ENCODE measurements at regions not wholly inside any gene's neighbourhood (a gene's known extent, or its start where the extent isn't known, plus 50 kb on each side); places are given as distances from the start of the nearest gene placed in this dataset.

DNA sequence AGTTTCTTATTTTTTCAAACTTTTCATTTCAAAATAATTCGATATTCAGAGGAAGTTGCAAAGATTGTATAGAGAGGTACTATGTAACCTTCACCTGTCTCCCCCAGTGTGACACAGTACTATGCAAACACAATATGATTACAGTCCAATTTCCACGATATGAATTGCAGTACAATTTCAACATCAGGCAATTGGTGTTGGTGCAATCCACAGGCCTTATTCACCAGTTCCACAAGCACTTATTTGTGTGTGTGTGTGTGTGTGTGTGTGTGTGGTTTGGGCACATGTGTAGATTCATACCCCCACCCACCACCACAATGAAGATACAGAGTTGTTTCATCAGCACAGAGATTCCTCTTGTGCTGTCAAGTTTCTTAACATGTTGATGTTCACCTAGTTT is 69.7 kb upstream of the ARL4C start (continued):
- TF ChIP-seq TOX (CRISPR knock-in tag; IDR thresholded peaks at IDR 0.05; ENCODE audit: borderline replicate concordance) = no peak
- TF ChIP-seq ZNF70 (CRISPR knock-in tag; IDR thresholded peaks at IDR 0.05) = no peak
- TF ChIP-seq SNAI2 (CRISPR knock-in tag; IDR thresholded peaks at IDR 0.05) = no peak
- TF ChIP-seq ZC3H10 (CRISPR knock-in tag; IDR thresholded peaks at IDR 0.05) = no peak
- TF ChIP-seq ISL1 (CRISPR knock-in tag; IDR thresholded peaks at IDR 0.05) = no peak

DNA sequence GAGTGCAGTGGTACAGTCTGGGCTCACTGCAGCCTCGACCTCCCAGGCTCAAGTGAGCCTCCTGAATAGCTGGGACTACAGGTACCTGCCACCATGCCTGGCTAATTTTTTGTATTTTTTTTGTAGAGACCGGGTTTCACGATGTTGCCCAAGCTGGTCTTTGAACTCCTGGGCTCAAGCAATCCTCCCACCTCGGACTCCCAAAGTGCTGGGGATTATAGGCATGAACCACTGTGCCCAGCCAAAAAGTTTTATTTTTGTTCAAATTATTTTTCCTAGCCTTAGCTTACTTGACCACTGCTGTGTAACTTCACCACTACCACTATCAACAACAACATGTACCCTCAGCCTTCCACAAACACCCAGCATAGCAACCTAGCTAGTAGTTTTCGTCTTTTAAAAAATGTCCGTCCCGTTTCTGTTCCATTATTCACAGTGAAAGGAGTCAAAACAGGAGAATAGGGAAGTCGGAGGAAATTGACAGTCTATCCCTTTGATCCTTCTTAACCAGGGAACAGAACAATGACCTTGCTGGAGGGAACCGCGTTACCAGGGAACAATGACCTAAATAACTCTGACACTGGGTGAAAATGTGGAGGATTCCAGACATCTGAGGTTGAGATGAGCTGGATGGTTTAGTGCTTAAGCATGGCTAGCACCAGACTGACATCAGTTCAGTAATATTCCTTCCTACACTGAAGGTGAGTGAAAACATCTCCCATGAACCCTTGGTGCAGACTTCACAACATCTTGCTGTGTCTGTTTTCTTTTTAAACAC is 69.2 kb upstream of the ARL4C start:
- ATAC-seq = no peak
- TF ChIP-seq ZNF565 (CRISPR knock-in tag; conservative IDR thresholded peaks at IDR 0.05; ENCODE audit: low read depth) (no peak), ZNF70 (CRISPR knock-in tag; IDR thresholded peaks at IDR 0.05) (no peak), POU6F1 (CRISPR knock-in tag; IDR thresholded peaks at IDR 0.05; ENCODE audit: borderline replicate concordance, low read depth) (no peak), PPARA (CRISPR knock-in tag; IDR thresholded peaks at IDR 0.05; ENCODE audit: borderline replicate concordance) (no peak), ZNF8 (CRISPR knock-in tag; IDR thresholded peaks at IDR 0.05) (no peak), PATZ1 (CRISPR knock-in tag; IDR thresholded peaks at IDR 0.05; ENCODE audit: borderline replicate concordance) (no peak), GLIS3 (CRISPR knock-in tag; IDR thresholded peaks at IDR 0.05) (no peak), SNAI2 (CRISPR knock-in tag; IDR thresholded peaks at IDR 0.05) (no peak)
- TF ChIP-seq, protein P1, sequence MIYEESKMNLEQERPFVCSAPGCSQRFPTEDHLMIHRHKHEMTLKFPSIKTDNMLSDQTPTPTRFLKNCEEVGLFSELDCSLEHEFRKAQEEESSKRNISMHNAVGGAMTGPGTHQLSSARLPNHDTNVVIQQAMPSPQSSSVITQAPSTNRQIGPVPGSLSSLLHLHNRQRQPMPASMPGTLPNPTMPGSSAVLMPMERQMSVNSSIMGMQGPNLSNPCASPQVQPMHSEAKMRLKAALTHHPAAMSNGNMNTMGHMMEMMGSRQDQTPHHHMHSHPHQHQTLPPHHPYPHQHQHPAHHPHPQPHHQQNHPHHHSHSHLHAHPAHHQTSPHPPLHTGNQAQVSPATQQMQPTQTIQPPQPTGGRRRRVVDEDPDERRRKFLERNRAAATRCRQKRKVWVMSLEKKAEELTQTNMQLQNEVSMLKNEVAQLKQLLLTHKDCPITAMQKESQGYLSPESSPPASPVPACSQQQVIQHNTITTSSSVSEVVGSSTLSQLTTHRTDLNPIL (CRISPR knock-in tag; IDR thresholded peaks at IDR 0.05; ENCODE audit: low read depth) = no peak
- TF ChIP-seq, protein P2, sequence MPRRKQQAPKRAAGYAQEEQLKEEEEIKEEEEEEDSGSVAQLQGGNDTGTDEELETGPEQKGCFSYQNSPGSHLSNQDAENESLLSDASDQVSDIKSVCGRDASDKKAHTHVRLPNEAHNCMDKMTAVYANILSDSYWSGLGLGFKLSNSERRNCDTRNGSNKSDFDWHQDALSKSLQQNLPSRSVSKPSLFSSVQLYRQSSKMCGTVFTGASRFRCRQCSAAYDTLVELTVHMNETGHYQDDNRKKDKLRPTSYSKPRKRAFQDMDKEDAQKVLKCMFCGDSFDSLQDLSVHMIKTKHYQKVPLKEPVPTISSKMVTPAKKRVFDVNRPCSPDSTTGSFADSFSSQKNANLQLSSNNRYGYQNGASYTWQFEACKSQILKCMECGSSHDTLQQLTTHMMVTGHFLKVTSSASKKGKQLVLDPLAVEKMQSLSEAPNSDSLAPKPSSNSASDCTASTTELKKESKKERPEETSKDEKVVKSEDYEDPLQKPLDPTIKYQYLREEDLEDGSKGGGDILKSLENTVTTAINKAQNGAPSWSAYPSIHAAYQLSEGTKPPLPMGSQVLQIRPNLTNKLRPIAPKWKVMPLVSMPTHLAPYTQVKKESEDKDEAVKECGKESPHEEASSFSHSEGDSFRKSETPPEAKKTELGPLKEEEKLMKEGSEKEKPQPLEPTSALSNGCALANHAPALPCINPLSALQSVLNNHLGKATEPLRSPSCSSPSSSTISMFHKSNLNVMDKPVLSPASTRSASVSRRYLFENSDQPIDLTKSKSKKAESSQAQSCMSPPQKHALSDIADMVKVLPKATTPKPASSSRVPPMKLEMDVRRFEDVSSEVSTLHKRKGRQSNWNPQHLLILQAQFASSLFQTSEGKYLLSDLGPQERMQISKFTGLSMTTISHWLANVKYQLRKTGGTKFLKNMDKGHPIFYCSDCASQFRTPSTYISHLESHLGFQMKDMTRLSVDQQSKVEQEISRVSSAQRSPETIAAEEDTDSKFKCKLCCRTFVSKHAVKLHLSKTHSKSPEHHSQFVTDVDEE (CRISPR knock-in tag; IDR thresholded peaks at IDR 0.05) = no peak

- peak; percentile 66 for ATAC-seq
- TF ChIP-seq POU6F1 (CRISPR knock-in tag; IDR thresholded peaks at IDR 0.05; ENCODE audit: borderline replicate concordance, low read depth) (no peak), SNAI2 (CRISPR knock-in tag; IDR thresholded peaks at IDR 0.05) (no peak), PATZ1 (CRISPR knock-in tag; IDR thresholded peaks at IDR 0.05; ENCODE audit: borderline replicate concordance) (no peak), ISL1 (CRISPR knock-in tag; IDR thresholded peaks at IDR 0.05) (no peak), CSRNP3 (CRISPR knock-in tag; IDR thresholded peaks at IDR 0.05) (no peak), PPARA (CRISPR knock-in tag; IDR thresholded peaks at IDR 0.05; ENCODE audit: borderline replicate concordance) (no peak), TOX (CRISPR knock-in tag; IDR thresholded peaks at IDR 0.05; ENCODE audit: borderline replicate concordance) (no peak), GLIS3 (CRISPR knock-in tag; IDR thresholded peaks at IDR 0.05) (no peak), CSDC2 (CRISPR knock-in tag; IDR thresholded peaks at IDR 0.05) (no peak), ARNTL (CRISPR knock-in tag; IDR thresholded peaks at IDR 0.05; ENCODE audit: borderline replicate concordance, low read depth) (no peak)
- TF ChIP-seq, protein P2 (CRISPR knock-in tag; IDR thresholded peaks at IDR 0.05) = no peak
- TF ChIP-seq, protein P1 (CRISPR knock-in tag; IDR thresholded peaks at IDR 0.05; ENCODE audit: low read depth) = no peak
These were observed 68.3 kb upstream of the ARL4C start for GRCh38 chr2:234565201-234565600.

Data from SK-N-SH treated with all-trans-retinoic acid at 6 μM for 48 hours (cell line).